ENCODE measurements at regions not wholly inside any gene's neighbourhood (a gene's known extent, or its start where the extent isn't known, plus 50 kb on each side); places are given as distances from the start of the nearest gene placed in this dataset.
A peak's percentile ranks its signal among the peaks of the same experiment; 100 is the strongest.

GRCh38 chr6:67863346-67863745 is 771.7 kb upstream of the ADGRB3 start:
- no peak for TF ChIP-seq CTCF (IDR thresholded peaks at IDR 0.05)
- TF ChIP-seq POLR2AphosphoS5 (IDR thresholded peaks at IDR 0.05): peak; percentile 68

Measured in prostate gland (tissue), 2 donors.